GM19455 (cell line): ENCODE measurements at regions not wholly inside any gene's neighbourhood (a gene's known extent, or its start where the extent isn't known, plus 50 kb on each side); places are given as distances from the start of the nearest gene placed in this dataset.
"Not testable (repeated sequence)": the region's sequence is repeated elsewhere in the genome, so short reads cannot be mapped to it uniquely, and the experiment has no call there.

Experiments used
- ATAC-seq: cut with Tn5 transposase; IDR thresholded peaks from one replicate; pipeline ENCODE4 v1.9.1; 2021; ENCODE audit not compliant: unreplicated experiment

GRCh38 chr3:66922058-66922457 lies 76.0 kb upstream of the KBTBD8 start:
- no peak for ATAC-seq

GRCh38 chr3:66923969-66924368 lies 74.1 kb upstream of the KBTBD8 start:
- no peak for ATAC-seq

GRCh38 chr3:66928252-66928651 lies 69.9 kb upstream of the KBTBD8 start:
- no peak for ATAC-seq

GRCh38 chr3:66931291-66931690 lies 66.8 kb upstream of the KBTBD8 start:
- no peak for ATAC-seq

DNA sequence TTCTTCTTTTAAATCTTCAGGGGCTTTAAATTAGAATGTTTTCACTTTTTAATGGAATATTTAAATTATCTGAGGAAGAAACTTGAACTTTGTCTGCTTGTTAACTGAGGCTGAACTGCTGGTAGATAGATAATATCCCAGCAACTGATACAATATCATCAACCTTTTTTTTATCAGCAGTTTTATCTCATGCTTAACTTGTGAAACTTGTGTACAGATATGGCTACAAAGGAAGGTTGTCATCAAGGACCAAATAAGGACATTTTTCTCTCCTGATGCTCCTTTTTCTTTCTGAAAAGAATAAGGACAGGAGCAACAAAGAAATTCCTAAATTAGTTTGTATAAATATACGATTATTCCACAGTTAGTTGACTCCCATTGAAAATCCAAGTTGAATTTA lies 66.4 kb upstream of the KBTBD8 start:
- ATAC-seq, result no peak

GRCh38 chr3:66933233-66933632 lies 64.9 kb upstream of the KBTBD8 start:
- no peak for ATAC-seq

DNA sequence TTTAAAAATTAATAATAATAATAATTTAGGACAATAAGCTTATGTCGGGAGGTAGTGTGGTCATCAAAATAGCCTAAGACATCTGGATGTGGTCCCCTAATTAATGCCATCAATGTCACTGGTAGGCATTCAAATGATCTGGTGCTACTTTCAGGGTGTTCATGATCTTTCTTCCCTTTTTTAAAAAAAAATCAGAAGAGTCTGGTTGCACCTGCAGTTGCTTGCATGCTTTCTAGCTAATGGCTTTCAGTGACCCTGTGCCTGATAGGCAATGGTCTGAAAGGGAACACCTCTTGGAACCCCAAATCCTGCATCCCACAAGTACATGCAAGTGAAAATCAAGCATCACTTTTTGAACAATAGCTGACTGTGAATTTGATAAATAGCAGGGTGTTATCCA lies 64.1 kb upstream of the KBTBD8 start:
- no peak for ATAC-seq

DNA sequence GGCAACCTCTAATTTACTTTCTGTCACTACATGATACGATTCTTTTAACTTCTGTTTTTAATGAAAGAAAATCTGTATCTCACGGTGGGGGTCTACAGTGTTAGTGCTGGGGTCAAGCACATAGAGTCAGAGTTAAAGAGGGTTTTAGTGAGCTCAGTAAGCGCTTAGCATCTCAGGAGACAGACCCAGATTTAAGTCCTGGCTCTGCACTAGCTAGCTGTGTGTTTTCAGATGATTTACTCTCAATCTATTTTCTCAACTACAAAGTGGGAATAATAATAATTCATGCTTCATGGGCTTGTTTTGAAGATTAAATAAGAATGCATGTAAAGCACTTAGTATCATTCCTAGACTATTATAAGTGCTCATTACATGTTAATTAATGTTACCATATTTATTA lies 63.4 kb upstream of the KBTBD8 start:
- ATAC-seq, result no peak

DNA sequence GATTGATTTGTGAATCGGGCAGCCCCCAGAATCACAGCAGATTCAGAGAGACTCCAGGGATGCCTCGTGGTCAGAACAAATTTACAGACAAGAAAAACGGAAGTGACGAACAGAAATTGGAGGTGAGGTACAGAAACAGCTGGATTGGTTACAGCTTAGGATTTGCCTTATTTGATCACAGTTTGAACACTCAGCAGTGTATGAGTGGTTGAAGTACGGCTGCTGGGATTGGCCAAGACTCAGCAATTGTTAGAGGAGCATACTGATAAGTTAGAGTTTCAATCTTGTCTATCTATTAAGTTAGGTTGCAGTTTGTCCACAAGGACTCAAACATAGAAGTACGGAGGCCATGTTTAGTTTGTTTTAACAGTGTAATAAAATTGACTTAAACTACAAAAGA lies 61.1 kb upstream of the KBTBD8 start:
- ATAC-seq, result not testable (repeated sequence)

GRCh38 chr3:66938338-66938963 lies 59.7 kb upstream of the KBTBD8 start:
- ATAC-seq, result peak; percentile 72

- no peak for ATAC-seq
Observed at GRCh38 chr3:66948041-66948440, 50.1 kb upstream of the KBTBD8 start.
